HCEC 1CT (cell line): ENCODE measurements at regions not wholly inside any gene's neighbourhood (a gene's known extent, or its start where the extent isn't known, plus 50 kb on each side); places are given as distances from the start of the nearest gene placed in this dataset.

Source experiments
- DNase-seq: peaks from one replicate; pipeline ENCODE4 v3.0.0-alpha.2; 2017

DNA sequence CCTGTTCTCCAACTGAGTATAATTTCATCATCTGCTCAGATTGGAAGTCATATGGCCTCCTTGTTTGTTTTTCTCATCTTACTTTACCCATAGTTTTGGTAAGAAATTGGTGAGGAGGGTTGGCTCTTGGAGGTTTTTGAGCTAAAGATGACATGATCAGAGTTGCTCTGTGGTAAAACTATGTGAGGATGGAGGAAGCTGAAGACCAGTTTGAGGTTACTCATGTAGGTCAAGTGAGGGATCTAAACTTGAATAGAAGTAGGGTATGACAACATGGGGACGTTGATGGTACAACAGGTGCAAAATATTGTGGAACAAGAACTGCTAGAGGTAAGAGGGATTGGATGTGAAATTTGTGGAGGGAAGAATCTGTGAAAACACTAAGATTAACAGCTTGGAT is 87.7 kb upstream of the NEO1 start:
- no peak for DNase-seq

DNA sequence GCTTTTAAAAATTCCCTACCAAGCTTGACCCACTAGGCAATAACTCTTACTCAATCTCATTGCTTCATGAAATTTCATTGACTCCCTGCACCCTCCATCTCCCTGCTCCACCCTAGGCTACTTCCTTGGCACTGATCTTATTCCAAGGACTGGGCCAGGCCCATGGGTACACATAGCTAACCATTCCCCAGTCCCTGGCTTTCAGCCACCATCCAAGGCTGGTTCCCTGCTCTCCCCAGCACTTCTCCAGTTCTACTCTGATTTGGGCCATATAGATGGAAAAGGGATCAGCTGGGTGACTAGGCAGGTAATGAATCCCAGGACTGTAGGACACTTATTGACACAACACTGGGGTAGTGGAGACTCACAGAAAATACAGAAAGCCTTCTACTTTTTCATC is 88.1 kb upstream of the NEO1 start:
- no peak for DNase-seq

DNA sequence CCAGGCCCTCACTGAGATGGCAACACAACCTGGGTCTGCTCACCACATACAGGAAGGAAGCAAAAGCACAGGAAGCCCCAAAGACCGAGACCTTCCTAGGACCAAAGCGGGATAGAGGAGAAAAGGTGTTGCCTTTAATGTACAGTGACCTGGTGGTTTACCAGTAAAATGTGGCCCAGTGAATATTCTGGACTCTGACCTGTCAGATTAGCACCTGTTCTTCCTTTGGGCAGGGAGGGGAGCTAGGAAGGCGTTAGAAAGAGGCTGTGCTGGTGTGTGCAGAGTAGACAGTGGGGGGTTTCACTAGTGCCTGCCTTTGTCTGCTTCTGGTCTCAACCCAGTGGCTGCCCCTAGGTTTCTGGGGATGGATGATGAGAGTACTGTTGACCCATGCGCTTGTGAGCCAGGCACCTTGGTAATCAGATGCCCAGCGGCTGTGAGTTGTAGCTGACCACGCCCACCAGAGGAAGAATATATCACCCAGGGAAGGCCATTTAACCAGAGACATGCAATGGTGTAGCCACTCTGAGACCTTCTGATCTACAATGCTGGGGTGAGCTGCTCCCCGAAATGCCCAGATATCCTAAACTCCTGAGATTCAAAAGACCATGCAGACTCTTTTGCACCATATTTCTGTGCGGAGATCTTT is 90.1 kb upstream of the NEO1 start:
- no peak for DNase-seq

DNA sequence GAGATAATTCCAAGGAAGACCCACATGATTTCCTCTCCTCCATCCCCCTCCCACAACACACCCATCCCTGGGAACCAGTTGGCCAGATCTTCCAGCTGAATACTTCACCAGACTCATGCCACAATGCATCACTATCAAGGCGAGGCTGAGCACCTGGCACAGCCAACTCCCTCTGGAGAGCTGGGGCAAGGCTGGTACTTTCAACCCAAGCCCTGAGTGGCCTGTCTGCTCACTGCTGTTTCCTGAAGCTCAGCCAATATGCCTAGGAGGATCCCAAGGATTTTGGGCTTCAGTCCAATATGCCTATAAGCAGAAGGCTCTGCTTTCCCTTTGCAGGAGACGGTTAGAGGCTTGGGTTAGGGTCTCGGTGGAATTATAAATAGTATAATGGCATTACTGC is 90.9 kb upstream of the NEO1 start:
- no peak for DNase-seq

DNA sequence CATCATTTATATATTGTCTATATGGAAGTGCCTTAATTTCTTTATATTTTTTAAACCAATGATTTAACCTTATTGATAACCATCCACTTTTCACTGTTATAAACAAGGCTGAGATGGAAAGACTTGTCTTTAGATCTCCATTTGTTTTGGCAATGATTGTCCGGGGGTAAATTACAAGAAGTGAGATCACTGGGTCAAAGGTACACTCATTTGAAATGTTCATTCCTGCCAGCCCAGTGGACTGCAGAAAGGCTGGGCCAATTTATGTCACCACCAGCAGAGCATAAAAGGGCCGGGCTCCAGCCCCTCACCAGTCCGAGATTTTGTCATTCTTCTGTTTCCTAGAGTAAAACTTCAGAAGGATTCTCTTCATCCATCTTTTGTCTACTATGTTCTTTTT is 93.6 kb upstream of the NEO1 start:
- no peak for DNase-seq

DNA sequence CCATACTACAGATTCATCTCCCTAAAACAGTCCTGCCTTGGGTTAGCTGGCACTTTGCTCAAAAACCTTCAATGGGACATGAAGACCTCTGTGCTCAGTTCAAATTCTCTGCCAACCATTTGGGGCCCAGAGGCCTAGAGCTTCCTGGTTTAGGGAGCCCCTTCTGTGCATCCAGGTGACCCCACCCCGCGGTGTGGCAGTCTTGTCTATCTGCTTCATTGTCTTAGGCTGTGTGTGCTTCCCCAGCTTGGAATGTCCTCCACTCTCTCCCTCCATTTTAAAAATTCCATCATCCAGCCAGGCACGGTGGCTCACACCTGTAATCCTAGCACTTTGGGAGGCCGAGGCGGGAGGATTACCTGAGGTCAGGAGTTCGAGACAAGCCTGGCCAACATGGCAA is 99.0 kb upstream of the NEO1 start:
- no peak for DNase-seq

DNA sequence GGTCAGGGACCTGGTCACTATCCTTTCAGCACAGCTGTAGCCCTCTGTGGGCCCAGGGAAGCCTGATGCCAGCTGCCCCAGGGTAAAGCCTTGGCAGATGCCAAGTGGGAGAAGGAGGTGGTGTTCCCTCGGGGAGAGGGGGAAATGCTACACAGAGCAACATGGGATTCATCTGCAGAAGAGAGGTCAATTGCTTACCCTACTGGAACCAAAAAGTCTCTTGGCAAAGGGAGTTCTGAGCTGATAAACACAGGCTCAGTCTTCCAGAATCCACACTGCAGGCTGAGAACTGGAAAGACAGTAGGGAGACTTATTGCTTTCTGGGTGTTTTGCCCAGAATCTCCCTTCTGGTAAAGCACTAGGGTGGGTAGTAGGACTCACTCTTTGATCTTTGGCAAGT is 100.1 kb upstream of the NEO1 start:
- DNase-seq: no peak

DNA sequence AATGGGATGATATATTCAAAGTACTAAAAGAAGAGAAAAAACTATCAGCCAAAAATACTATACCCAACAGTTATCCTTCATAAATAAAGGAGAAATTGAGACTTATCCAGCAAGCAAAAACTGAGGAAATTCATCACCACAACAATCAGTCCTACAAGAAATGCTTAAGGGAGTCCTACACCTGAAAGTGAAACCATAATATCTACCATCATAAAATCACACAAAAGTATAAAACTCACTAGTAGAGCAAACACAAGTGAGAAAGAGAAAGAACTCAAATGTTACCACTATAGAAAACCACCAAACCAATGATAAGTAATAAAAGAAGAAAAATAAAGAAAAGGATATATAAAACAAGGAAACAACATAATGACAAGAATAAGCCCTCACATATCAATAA is 103.6 kb upstream of the NEO1 start:
- DNase-seq: no peak

DNA sequence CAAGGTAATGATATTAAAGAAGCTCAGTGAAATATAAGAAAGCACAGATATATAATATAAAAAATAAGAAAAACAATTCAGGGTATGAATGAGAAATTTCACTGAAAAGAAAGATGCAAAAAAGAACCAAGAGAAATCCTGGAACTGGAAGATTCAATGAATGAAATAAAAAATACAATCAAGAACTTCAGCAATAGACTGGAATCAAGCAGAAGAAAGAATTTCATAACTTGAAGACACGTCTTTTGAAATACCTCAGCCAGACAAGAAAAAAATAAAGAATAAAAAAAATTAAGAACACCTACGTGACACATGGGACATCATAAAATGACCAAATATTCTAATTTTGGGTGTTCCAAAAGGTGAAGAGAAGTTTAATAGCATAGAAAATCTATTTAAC is 104.6 kb upstream of the NEO1 start:
- DNase-seq: no peak

DNA sequence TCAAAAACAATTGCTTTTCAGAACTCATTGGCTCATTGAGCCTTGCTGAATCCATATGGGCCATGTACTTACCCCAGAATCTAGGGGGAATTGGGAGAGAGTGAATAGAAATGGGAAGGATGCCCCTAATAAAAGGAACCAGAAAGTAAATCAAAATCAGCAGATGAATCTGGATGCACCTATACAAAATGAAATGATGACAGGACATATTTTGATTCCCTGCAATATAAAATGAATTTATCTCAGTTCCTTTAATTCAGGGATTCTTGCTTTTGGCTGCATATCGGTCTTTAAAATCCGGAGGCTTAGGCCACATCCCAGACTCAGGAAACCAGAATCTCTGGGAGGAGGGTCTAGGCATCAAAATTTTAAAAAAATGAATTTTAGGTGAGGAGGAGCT is 107.7 kb upstream of the NEO1 start:
- DNase-seq: no peak

DNA sequence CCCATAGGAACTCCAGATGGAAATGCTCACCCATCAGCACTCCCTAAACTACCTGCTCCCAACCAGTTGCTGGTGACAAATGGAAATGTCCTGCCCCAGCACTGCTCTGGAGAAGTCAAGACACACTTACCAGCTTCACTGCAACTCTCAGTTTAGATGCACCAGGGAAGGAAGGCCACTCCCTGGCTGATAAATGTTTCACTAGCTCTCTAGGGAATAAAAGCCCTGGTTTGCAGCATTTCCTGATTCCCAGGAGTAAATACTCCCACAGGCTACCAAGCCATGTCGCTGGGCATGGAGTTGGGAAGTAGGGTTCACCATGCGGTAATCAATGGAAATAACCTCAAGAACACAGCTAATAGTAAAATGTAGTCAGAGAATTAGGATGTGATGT is 112.0 kb upstream of the NEO1 start:
- no peak for DNase-seq

DNA sequence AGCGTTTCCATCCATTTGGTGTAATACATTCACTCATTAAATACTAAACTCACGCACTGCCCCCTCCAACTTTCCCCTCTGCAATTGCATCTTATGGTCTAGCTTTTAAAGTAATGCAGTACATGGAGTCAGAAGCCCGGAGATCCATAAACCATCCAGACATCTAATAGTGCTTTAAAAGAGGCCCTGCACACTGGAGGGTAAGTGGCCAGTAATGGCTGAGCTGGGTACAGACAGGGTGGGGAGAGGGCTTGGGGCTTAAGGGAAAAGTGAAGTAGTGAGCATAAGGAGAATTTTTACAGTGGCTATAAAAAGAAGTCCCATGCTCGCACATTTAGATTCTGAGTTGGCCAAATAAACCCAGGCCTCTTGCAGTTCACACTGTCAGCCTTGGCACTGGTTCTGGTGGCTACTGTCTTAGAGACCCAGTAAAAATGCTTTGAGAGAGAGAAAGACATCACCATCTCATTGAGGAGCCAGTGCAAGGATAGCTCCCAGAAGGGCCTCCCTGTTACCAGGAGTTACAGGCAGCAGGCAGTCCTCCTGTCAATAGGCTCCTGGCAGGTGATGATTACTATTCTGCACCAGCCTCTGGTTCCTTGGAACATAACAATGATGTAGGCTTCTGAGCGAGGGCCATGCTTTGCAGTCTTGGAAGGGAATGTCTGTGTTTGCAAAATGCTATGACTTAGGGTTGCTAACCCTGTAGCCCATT is 112.6 kb upstream of the NEO1 start:
- no peak for DNase-seq

DNA sequence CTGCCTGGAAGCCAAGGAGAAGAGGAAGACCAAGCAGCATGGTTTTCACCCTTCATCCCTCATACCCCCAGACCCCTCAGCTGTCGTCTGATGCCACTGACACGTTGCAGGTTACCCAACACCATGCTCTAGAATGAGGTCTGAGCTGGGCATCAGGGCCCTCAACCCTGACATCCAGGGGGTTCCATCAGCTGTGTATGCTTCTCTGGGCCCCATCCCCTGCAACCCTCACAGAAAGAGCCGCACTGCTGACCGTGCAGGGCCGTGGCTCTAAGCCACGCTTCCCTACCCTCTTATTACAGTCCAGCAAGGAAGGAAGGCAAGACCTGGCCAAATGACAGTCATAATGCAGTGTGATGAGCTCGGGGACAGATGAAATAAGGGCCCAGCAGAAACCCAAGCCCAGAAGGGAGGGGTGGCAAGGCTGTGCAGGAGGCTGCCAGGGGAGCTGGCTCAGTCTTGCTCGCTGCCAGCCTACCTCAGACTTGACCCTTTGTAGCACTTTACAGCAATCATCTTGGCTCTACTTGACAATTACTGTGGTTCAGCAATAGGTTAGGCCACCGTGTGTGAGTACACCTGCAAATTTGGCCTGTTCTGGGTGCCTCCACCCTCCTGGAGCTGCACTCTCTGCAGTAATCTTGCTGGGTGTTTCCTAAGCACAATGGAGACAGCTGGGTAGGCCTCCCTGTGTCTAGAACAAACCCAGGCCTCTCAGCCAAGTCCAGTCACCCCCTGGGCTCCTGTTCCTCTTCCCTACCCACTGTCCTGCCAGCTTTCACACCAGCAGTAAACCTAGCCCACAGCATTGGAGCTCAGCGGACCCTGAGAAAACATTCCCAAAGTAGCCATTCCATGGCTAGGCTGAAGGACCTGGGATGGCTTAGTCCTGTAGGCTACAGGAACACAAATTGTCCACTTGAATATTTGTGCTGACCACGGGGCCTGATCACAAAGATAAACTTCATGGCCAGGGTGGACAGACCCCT is 115.3 kb upstream of the NEO1 start:
- no peak for DNase-seq

DNA sequence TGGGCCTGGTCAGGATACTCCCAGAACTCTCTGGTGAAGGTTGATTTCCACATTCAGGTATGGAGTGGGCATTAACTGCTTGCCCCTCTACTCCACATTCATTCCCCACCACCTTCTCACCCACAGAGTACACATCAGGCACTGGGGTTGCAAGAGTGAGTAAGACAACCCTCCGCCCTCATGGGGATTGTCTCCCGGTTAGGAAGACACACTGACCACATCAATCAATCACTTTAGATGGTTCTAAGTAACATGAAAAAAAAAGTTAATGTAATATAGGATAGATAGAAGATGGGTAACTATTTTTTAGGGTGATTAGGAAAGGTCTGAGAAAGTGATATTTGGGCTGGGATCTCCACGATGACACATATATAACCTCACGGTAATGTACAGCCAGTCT is 116.0 kb upstream of the NEO1 start:
- no peak for DNase-seq

DNA sequence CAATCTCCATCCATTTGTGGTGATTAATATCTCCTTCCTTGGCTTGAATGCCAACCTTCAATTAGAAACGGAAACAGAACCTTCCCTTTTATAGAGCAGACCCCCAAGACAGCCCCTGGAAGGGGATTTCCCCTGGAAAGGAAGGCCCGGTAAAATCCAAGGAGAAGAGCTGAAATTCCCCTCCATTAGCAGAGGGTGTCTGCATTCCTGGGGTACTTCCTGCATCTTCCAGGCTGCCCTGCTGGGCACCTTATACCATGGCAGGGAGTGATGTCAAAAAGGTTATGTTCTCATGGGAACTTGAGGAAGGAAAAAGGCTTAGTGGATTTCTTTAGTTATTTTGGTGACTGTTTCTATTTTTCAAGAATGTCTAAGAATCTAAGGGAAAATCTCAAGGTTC is 116.7 kb upstream of the NEO1 start:
- no peak for DNase-seq

DNA sequence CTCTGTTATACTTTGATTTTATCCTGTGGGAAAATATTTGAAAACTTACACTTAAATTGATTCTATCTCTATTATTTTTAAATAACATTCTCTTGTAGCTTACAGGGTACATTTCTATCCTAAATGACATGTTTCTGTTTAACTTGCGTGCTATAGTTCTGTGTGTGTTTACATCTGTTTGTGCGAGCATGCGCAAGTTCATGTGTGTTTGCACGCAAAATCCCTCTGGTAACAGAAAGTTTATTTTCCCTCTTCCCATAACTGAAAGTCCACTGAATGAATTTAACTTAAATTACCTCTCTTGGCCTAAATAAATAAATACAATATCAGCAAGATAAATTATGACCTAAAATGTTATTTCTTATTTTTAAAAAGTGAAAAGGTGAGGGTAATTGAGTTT is 117.3 kb upstream of the NEO1 start:
- no peak for DNase-seq

DNA sequence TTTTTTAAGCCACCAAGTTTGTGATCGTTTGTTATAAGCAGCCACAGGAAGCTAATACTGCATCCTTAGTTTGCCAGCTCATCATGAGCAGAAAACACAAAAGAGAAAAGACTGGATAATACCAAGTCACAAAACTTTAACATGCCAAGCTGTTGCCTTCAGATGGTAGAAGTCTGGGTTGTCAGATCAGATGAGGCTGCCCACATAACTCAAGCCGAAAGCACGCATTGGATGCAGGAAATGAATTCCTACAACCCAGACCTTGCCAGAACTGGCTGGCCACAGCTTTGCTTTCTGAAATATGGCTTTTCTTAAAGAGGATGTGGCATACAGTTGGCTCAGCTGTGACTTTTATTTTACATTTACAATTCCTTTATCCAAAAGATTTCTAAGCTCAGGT is 118.3 kb upstream of the NEO1 start:
- no peak for DNase-seq

DNA sequence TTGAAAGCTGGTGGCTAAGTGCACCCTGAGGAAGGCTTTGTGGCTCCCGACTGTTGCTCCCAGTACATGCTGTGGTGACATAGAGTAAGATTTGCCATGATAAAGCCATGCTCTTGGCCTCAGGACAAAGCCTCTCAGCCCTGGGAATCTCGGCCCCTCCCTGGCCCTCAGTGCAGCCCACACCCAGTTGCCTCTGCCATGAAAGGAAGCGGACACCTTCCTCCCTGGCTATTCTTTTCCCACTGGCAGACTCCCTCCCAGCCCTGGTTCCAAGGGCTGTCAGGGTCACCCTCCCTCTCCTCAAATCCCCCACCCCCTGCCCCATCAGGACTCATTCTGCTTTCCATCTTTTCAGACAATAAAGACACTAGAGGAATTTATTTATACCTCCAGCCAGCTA is 119.8 kb upstream of the NEO1 start:
- no peak for DNase-seq

DNA sequence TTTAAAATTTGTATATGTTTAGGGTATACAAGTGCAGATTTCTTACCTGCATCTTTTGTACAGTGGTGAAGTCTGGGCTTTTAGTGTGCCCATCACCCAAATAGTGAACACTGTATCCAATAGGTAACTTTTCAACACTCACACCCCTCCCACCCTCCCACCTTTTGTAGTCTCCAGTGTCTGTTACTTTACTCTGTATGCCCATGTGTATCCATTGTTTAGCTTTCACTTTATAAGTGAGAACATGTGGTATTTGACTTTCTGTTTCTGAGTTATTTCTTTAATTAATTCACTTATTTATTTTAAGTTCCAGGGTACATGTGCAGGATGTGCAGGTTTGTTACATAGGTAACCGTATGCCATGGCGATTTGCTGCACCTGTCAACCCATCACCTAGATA is 124.8 kb upstream of the NEO1 start:
- DNase-seq: no peak

DNA sequence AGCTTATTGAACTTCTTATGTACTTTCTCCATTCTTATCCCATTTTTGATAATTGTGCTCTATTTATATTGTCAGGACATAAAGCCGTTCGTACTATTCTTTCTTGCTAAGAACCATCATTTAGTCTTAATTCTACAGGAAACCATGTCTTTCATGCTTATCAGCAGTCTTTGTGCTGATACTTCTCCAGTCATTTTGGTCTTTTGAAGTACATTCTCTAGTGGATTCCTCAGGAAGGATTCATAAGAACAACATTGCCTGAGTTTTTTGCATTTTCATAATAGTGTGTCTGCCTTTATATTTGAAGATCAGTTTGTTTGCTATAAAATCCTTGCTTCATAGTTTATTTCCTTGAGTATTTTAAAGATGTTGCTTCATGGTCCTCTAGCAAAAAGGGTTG is 126.6 kb upstream of the NEO1 start:
- DNase-seq: no peak

DNA sequence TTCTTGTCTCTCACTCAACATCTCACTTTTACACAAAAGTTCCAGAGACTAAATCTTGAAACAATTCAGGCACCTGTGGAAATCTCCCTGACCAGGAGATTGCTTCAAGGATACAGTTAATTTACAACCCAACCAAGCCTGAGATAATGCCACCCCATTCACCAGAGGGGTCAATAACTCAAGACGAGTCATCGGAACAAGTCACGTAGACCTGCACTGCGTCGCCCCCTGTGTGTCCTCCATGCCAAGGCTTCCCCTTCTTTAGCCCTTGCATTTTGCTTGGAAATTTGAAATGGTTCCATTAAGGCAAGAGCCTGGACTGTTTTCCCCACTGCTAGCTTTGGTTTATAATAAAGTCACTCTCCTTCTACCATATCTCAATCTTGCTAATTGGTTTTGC is 129.0 kb upstream of the NEO1 start:
- no peak for DNase-seq

DNA sequence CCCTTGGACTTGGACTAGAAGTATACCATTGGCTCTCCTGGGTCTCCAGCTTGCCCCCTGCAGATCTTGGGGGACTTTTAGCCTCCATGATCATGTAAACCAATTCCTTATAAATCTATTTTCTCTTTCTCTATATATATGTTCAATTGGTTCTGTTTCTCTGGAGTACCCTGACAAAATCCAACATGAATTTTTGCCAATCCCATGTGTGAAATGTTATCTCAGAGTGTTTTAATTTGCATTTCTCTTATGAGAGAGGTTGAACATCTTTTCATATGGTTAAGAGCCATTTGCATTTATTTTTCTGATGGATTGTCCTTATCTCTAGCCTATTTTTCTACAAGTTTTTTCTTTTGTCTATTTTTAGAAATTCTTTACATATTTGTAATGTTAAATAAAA is 131.7 kb upstream of the NEO1 start:
- DNase-seq: no peak

DNA sequence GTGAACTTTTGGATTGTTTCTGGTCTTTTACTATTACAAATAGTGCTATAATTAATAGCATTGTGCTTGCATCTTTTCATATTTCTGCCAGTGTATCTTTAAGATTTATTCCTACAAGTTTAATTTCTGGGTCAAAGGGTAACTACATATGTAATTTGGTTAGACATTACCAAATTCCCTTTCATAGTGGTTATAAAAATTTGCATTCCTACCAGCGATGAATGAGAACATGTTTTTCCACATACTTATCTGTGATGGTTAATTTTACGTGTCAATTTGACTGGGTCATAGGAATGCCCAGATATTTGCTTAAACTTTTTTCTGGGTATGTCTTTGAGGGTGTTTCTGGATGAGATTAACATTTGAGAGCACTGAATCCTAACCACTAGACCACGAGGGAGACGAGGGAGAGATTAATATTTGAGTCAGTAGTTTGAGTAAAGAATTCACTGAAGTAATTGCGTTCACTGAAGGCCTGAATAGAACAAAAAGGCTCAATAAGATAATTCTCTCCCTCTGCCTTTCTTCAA is 132.3 kb upstream of the NEO1 start:
- no peak for DNase-seq

DNA sequence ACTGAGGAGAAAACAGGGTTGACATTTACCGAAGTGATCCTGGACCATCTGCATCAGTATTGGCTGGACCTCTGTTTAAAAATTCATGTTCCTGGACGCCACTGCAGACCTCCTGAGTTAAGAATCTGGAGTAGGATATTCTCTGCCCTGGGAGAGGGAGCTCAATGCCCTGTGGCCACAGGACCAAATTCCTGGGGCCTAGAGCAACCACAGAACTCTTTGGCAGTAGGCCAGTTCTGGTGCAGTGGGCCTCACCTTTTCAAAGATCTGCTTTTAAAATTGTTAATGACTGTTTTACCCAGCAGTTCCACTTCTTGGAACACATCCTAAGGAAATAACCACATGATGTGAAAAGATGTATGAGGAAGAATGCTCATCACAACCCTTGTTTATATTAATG is 133.3 kb upstream of the ADPGK start:
- no peak for DNase-seq
